H9 (cell line): ENCODE measurements at regions not wholly inside any gene's neighbourhood (a gene's known extent, or its start where the extent isn't known, plus 50 kb on each side); places are given as distances from the start of the nearest gene placed in this dataset.

Source experiments
- DNase-seq: peaks from one replicate; pipeline ENCODE4 v3.0.0-alpha.2; 2017
- H2AFZ ChIP-seq: one replicate; pipeline ENCODE4 v1.6.1; 2013; ENCODE audit warnings: mild to moderate bottlenecking, low read length, control low read depth, moderate library complexity
- H2AK5ac ChIP-seq: 2 replicates; pipeline ENCODE4 v1.6.1; 2013; ENCODE audit warnings: low read length, control low read depth, mixed read lengths; ENCODE audit not compliant: insufficient read length
- H2BK120ac ChIP-seq: one replicate; pipeline ENCODE4 v1.6.1; 2013; ENCODE audit warnings: low read depth, mild to moderate bottlenecking, low read length, control low read depth, inconsistent platforms; ENCODE audit not compliant: poor library complexity, severe bottlenecking
- H2BK12ac ChIP-seq: 2 replicates; pipeline ENCODE4 v1.6.1; 2013; ENCODE audit warnings: low read length, control low read depth, mixed read lengths, low read depth; ENCODE audit not compliant: insufficient read length
- H2BK15ac ChIP-seq: 2 replicates; pipeline ENCODE4 v1.6.1; 2013; ENCODE audit warnings: low read depth, low read length, control low read depth
- H2BK20ac ChIP-seq: one replicate; pipeline ENCODE4 v1.6.1; 2013; ENCODE audit warnings: low read depth, mild to moderate bottlenecking, low read length, control low read depth, inconsistent platforms; ENCODE audit not compliant: poor library complexity, severe bottlenecking
- H2BK5ac ChIP-seq: 2 replicates; pipeline ENCODE4 v1.6.1; 2013; ENCODE audit warnings: low read length, control low read depth, mixed read lengths; ENCODE audit not compliant: insufficient read length
- H3K14ac ChIP-seq: 2 replicates; pipeline ENCODE4 v1.6.1; 2013; ENCODE audit warnings: low read length, control low read depth; ENCODE audit not compliant: insufficient read depth
- H3K18ac ChIP-seq: 2 replicates; pipeline ENCODE4 v1.6.1; 2013; ENCODE audit warnings: low read depth, mild to moderate bottlenecking, mixed read lengths, low read length, control low read depth; ENCODE audit not compliant: insufficient read length
- H3K23ac ChIP-seq: 2 replicates; pipeline ENCODE4 v1.6.1; 2013; ENCODE audit warnings: low read length, control low read depth, mixed read lengths, low read depth; ENCODE audit not compliant: insufficient read length
- H3K23me2 ChIP-seq: 2 replicates; pipeline ENCODE4 v1.6.1; 2013; ENCODE audit warnings: low read depth, mild to moderate bottlenecking, mixed read lengths, low read length, control low read depth; ENCODE audit not compliant: insufficient read length, poor library complexity, severe bottlenecking
- H3K27ac ChIP-seq: 2 replicates; pipeline ENCODE4 v1.5.1; 2013; ENCODE audit warnings: low read length, control low read depth, mixed read lengths, low read depth; ENCODE audit not compliant: insufficient read length
- H3K27me3 ChIP-seq: 2 replicates; pipeline ENCODE4 v1.6.1; 2013; ENCODE audit warnings: low read length, control low read depth, inconsistent platforms; ENCODE audit not compliant: insufficient read depth
- H3K4ac ChIP-seq: 2 replicates; pipeline ENCODE4 v1.6.1; 2013; ENCODE audit warnings: low read depth, mild to moderate bottlenecking, control low read depth, inconsistent platforms, low read length, moderate library complexity
- H3K4me1 ChIP-seq: 2 replicates; pipeline ENCODE4 v1.6.1; 2013; ENCODE audit warnings: low read length, control low read depth, inconsistent platforms; ENCODE audit not compliant: insufficient read depth
- H3K4me2 ChIP-seq: 2 replicates; pipeline ENCODE4 v1.6.1; 2013; ENCODE audit warnings: low read length, control low read depth, mixed read lengths; ENCODE audit not compliant: insufficient read length, insufficient read depth
- H3K56ac ChIP-seq: 2 replicates; pipeline ENCODE4 v1.6.1; 2013; ENCODE audit warnings: low read depth, mild to moderate bottlenecking, mixed read lengths, low read length, control low read depth; ENCODE audit not compliant: insufficient read length
- H3K79me1 ChIP-seq: 2 replicates; pipeline ENCODE4 v1.6.1; 2013; ENCODE audit warnings: low read depth, mild to moderate bottlenecking, moderate library complexity, low read length, control low read depth, inconsistent platforms; ENCODE audit not compliant: insufficient read depth, poor library complexity, severe bottlenecking
- H3K79me2 ChIP-seq: 2 replicates; pipeline ENCODE4 v1.6.1; 2013; ENCODE audit warnings: low read length, control low read depth, inconsistent platforms; ENCODE audit not compliant: insufficient read depth
- H3K9ac ChIP-seq: 2 replicates; pipeline ENCODE4 v1.6.1; 2013; ENCODE audit warnings: low read length, control low read depth, mixed read lengths; ENCODE audit not compliant: insufficient read length; ENCODE audit errors: extremely low read depth
- H3K9me3 ChIP-seq: one replicate; pipeline ENCODE4 v1.6.1; 2013; ENCODE audit warnings: low read depth, low read length, inconsistent platforms; ENCODE audit not compliant: control insufficient read depth
- H3T11ph ChIP-seq: one replicate; pipeline ENCODE4 v1.6.1; 2013; ENCODE audit warnings: mild to moderate bottlenecking, low read length, control low read depth, inconsistent platforms
- H4K20me1 ChIP-seq: one replicate; pipeline ENCODE4 v1.6.1; 2013; ENCODE audit not compliant: control insufficient read depth, insufficient read length, insufficient read depth
- H4K5ac ChIP-seq: 2 replicates; pipeline ENCODE4 v1.6.1; 2013; ENCODE audit warnings: low read depth, mild to moderate bottlenecking, mixed read lengths, low read length, control low read depth; ENCODE audit not compliant: insufficient read length
- H4K8ac ChIP-seq: replicated peaks from 2 replicates; pipeline ENCODE4 v1.6.1; 2013; ENCODE audit warnings: low read length, control low read depth, mixed read lengths, low read depth; ENCODE audit not compliant: insufficient read length
- H4K91ac ChIP-seq: 2 replicates; pipeline ENCODE4 v1.6.1; 2013; ENCODE audit warnings: low read depth, mild to moderate bottlenecking, moderate library complexity, mixed read lengths, low read length, control low read depth; ENCODE audit not compliant: insufficient read length
- H3K27ac Mint-ChIP-seq, 3 experiments: 2 replicates in 2 of 3; 3 replicates in 1 of 3; pipeline ENCODE4 v1.8.0; 2020 to 2021; ENCODE audit warnings: mixed read lengths in 3 of 3, mild to moderate bottlenecking in 1 of 3, moderate library complexity in 1 of 3
- H3K27me3 Mint-ChIP-seq: 2 replicates; pipeline ENCODE4 v1.8.0; 2021; ENCODE audit warnings: low read depth, mild to moderate bottlenecking, moderate library complexity, mixed read lengths
- H3K36me3 Mint-ChIP-seq, 3 experiments: 2 replicates in 2 of 3; 3 replicates in 1 of 3; pipeline ENCODE4 v1.8.0; 2020 to 2021; ENCODE audit warnings: low read depth in 3 of 3, mixed read lengths in 3 of 3; ENCODE audit not compliant: insufficient read depth in 1 of 3
- H3K4me1 Mint-ChIP-seq, 2 experiments: 2 replicates each; pipeline ENCODE4 v1.8.0; 2020; ENCODE audit warnings: mixed read lengths in 2 of 2
- H3K4me3 Mint-ChIP-seq, 2 experiments: 2 replicates in 1 of 2; 3 replicates in 1 of 2; pipeline ENCODE4 v1.8.0; 2020 to 2021; ENCODE audit warnings: mild to moderate bottlenecking in 2 of 2, mixed read lengths in 2 of 2, moderate library complexity in 1 of 2
- H3K9me3 Mint-ChIP-seq, 2 experiments: 2 replicates in 1 of 2; 3 replicates in 1 of 2; pipeline ENCODE4 v1.8.0; 2020; ENCODE audit warnings: mild to moderate bottlenecking in 2 of 2, mixed read lengths in 2 of 2, moderate library complexity in 1 of 2
- WGBS: extraction: QIAGEN DNeasy Blood & Tissue Kit; methylation state at CpG from one replicate; pipeline ENCODE4 v1.1.7; 2013; ENCODE audit warnings: missing lambda C conversion rate, low lambda C conversion rate, mixed read lengths; ENCODE audit not compliant: insufficient read length; ENCODE audit errors: extremely low coverage; 5-methylcytosine and 5-hydroxymethylcytosine counted together
- TF ChIP-seq, protein P1 (sequence below): fragments of 200-600 bp; sonication (generic); conservative IDR thresholded peaks from 3 replicates; pipeline ENCODE4 v1.8.0; 2021; ENCODE audit warnings: antibody characterized with exemption, mild to moderate bottlenecking

GRCh38 chr1:193957556-193958095 lies 771.2 kb upstream of the B3GALT2 start:
- no peak overlapping the region for H3K23ac ChIP-seq
- no peak overlapping the region for H2BK5ac ChIP-seq
- H2BK15ac ChIP-seq, result no peak overlapping the region
- H3K27me3 Mint-ChIP-seq, result no peaks in the 10 kb centered on the region
- no peaks in the 10 kb centered on the region for H3K23me2 ChIP-seq
- no peak for DNase-seq
- H3K4me2 ChIP-seq, result no peak overlapping the region
- H3K9ac ChIP-seq, result no peak overlapping the region
- no peak overlapping the region for H2BK12ac ChIP-seq
- no peak overlapping the region for H3K4me3 Mint-ChIP-seq
- WGBS, result no CpG with 5 or more reads among the region's 7 CpGs
- H3K56ac ChIP-seq, result no peak overlapping the region
- no peaks in the 10 kb centered on the region for H3K4me1 Mint-ChIP-seq
- H2BK120ac ChIP-seq, result no peak overlapping the region
- no peaks in the 10 kb centered on the region for H4K20me1 ChIP-seq
- H3K14ac ChIP-seq, result no peak overlapping the region
- H4K5ac ChIP-seq, result no peak overlapping the region
- H2AK5ac ChIP-seq, result no peak overlapping the region
- H4K91ac ChIP-seq, result no peak overlapping the region
- no peak overlapping the region for H3K18ac ChIP-seq
- no peak overlapping the region for H3K4ac ChIP-seq
- H3K79me1 ChIP-seq, result no peaks in the 10 kb centered on the region
- no peak overlapping the region for H3T11ph ChIP-seq
- no peaks in the 10 kb centered on the region for H3K79me2 ChIP-seq
- TF ChIP-seq, protein P1, sequence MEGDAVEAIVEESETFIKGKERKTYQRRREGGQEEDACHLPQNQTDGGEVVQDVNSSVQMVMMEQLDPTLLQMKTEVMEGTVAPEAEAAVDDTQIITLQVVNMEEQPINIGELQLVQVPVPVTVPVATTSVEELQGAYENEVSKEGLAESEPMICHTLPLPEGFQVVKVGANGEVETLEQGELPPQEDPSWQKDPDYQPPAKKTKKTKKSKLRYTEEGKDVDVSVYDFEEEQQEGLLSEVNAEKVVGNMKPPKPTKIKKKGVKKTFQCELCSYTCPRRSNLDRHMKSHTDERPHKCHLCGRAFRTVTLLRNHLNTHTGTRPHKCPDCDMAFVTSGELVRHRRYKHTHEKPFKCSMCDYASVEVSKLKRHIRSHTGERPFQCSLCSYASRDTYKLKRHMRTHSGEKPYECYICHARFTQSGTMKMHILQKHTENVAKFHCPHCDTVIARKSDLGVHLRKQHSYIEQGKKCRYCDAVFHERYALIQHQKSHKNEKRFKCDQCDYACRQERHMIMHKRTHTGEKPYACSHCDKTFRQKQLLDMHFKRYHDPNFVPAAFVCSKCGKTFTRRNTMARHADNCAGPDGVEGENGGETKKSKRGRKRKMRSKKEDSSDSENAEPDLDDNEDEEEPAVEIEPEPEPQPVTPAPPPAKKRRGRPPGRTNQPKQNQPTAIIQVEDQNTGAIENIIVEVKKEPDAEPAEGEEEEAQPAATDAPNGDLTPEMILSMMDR, result no peak
- no peak overlapping the region for H3K27ac ChIP-seq
- no peak overlapping the region for H4K8ac ChIP-seq
- H3K36me3 Mint-ChIP-seq, result no peaks in the 10 kb centered on the region
- no peaks in the 10 kb centered on the region for H3K27me3 ChIP-seq
- H2BK20ac ChIP-seq, result no peak overlapping the region
- H3K27ac Mint-ChIP-seq, result no peak overlapping the region
- H3K9me3 Mint-ChIP-seq, result peaks cover 0 to 3% of the 10 kb centered on the region in 2 experiments; a peak in 1 of 5 replicates
- no peaks in the 10 kb centered on the region for H3K4me1 ChIP-seq
- no peak overlapping the region for H2AFZ ChIP-seq
- no peaks in the 10 kb centered on the region for H3K9me3 ChIP-seq
